H9 (cell line): ENCODE measurements at regions not wholly inside any gene's neighbourhood (a gene's known extent, or its start where the extent isn't known, plus 50 kb on each side); places are given as distances from the start of the nearest gene placed in this dataset.

Experiments
- DNase-seq: peaks from one replicate; pipeline ENCODE4 v3.0.0-alpha.2; 2017
- H2AFZ ChIP-seq: one replicate; pipeline ENCODE4 v1.6.1; 2013; ENCODE audit warnings: mild to moderate bottlenecking, low read length, control low read depth, moderate library complexity
- H2AK5ac ChIP-seq: 2 replicates; pipeline ENCODE4 v1.6.1; 2013; ENCODE audit warnings: low read length, control low read depth, mixed read lengths; ENCODE audit not compliant: insufficient read length
- H2BK120ac ChIP-seq: one replicate; pipeline ENCODE4 v1.6.1; 2013; ENCODE audit warnings: low read depth, mild to moderate bottlenecking, low read length, control low read depth, inconsistent platforms; ENCODE audit not compliant: poor library complexity, severe bottlenecking
- H2BK12ac ChIP-seq: 2 replicates; pipeline ENCODE4 v1.6.1; 2013; ENCODE audit warnings: low read length, control low read depth, mixed read lengths, low read depth; ENCODE audit not compliant: insufficient read length
- H2BK15ac ChIP-seq: 2 replicates; pipeline ENCODE4 v1.6.1; 2013; ENCODE audit warnings: low read depth, low read length, control low read depth
- H2BK20ac ChIP-seq: one replicate; pipeline ENCODE4 v1.6.1; 2013; ENCODE audit warnings: low read depth, mild to moderate bottlenecking, low read length, control low read depth, inconsistent platforms; ENCODE audit not compliant: poor library complexity, severe bottlenecking
- H2BK5ac ChIP-seq: 2 replicates; pipeline ENCODE4 v1.6.1; 2013; ENCODE audit warnings: low read length, control low read depth, mixed read lengths; ENCODE audit not compliant: insufficient read length
- H3K14ac ChIP-seq: 2 replicates; pipeline ENCODE4 v1.6.1; 2013; ENCODE audit warnings: low read length, control low read depth; ENCODE audit not compliant: insufficient read depth
- H3K18ac ChIP-seq: 2 replicates; pipeline ENCODE4 v1.6.1; 2013; ENCODE audit warnings: low read depth, mild to moderate bottlenecking, mixed read lengths, low read length, control low read depth; ENCODE audit not compliant: insufficient read length
- H3K23ac ChIP-seq: 2 replicates; pipeline ENCODE4 v1.6.1; 2013; ENCODE audit warnings: low read length, control low read depth, mixed read lengths, low read depth; ENCODE audit not compliant: insufficient read length
- H3K23me2 ChIP-seq: 2 replicates; pipeline ENCODE4 v1.6.1; 2013; ENCODE audit warnings: low read depth, mild to moderate bottlenecking, mixed read lengths, low read length, control low read depth; ENCODE audit not compliant: insufficient read length, poor library complexity, severe bottlenecking
- H3K27ac ChIP-seq: 2 replicates; pipeline ENCODE4 v1.5.1; 2013; ENCODE audit warnings: low read length, control low read depth, mixed read lengths, low read depth; ENCODE audit not compliant: insufficient read length
- H3K27me3 ChIP-seq: 2 replicates; pipeline ENCODE4 v1.6.1; 2013; ENCODE audit warnings: low read length, control low read depth, inconsistent platforms; ENCODE audit not compliant: insufficient read depth
- H3K4ac ChIP-seq: 2 replicates; pipeline ENCODE4 v1.6.1; 2013; ENCODE audit warnings: low read depth, mild to moderate bottlenecking, control low read depth, inconsistent platforms, low read length, moderate library complexity
- H3K4me1 ChIP-seq: 2 replicates; pipeline ENCODE4 v1.6.1; 2013; ENCODE audit warnings: low read length, control low read depth, inconsistent platforms; ENCODE audit not compliant: insufficient read depth
- H3K4me2 ChIP-seq: 2 replicates; pipeline ENCODE4 v1.6.1; 2013; ENCODE audit warnings: low read length, control low read depth, mixed read lengths; ENCODE audit not compliant: insufficient read length, insufficient read depth
- H3K56ac ChIP-seq: 2 replicates; pipeline ENCODE4 v1.6.1; 2013; ENCODE audit warnings: low read depth, mild to moderate bottlenecking, mixed read lengths, low read length, control low read depth; ENCODE audit not compliant: insufficient read length
- H3K79me1 ChIP-seq: 2 replicates; pipeline ENCODE4 v1.6.1; 2013; ENCODE audit warnings: low read depth, mild to moderate bottlenecking, moderate library complexity, low read length, control low read depth, inconsistent platforms; ENCODE audit not compliant: insufficient read depth, poor library complexity, severe bottlenecking
- H3K79me2 ChIP-seq: 2 replicates; pipeline ENCODE4 v1.6.1; 2013; ENCODE audit warnings: low read length, control low read depth, inconsistent platforms; ENCODE audit not compliant: insufficient read depth
- H3K9ac ChIP-seq: 2 replicates; pipeline ENCODE4 v1.6.1; 2013; ENCODE audit warnings: low read length, control low read depth, mixed read lengths; ENCODE audit not compliant: insufficient read length; ENCODE audit errors: extremely low read depth
- H3K9me3 ChIP-seq: one replicate; pipeline ENCODE4 v1.6.1; 2013; ENCODE audit warnings: low read depth, low read length, inconsistent platforms; ENCODE audit not compliant: control insufficient read depth
- H3T11ph ChIP-seq: one replicate; pipeline ENCODE4 v1.6.1; 2013; ENCODE audit warnings: mild to moderate bottlenecking, low read length, control low read depth, inconsistent platforms
- H4K20me1 ChIP-seq: one replicate; pipeline ENCODE4 v1.6.1; 2013; ENCODE audit not compliant: control insufficient read depth, insufficient read length, insufficient read depth
- H4K5ac ChIP-seq: 2 replicates; pipeline ENCODE4 v1.6.1; 2013; ENCODE audit warnings: low read depth, mild to moderate bottlenecking, mixed read lengths, low read length, control low read depth; ENCODE audit not compliant: insufficient read length
- H4K8ac ChIP-seq: replicated peaks from 2 replicates; pipeline ENCODE4 v1.6.1; 2013; ENCODE audit warnings: low read length, control low read depth, mixed read lengths, low read depth; ENCODE audit not compliant: insufficient read length
- H4K91ac ChIP-seq: 2 replicates; pipeline ENCODE4 v1.6.1; 2013; ENCODE audit warnings: low read depth, mild to moderate bottlenecking, moderate library complexity, mixed read lengths, low read length, control low read depth; ENCODE audit not compliant: insufficient read length
- H3K27ac Mint-ChIP-seq, 3 experiments: 2 replicates in 2 of 3; 3 replicates in 1 of 3; pipeline ENCODE4 v1.8.0; 2020 to 2021; ENCODE audit warnings: mixed read lengths in 3 of 3, mild to moderate bottlenecking in 1 of 3, moderate library complexity in 1 of 3
- H3K27me3 Mint-ChIP-seq: 2 replicates; pipeline ENCODE4 v1.8.0; 2021; ENCODE audit warnings: low read depth, mild to moderate bottlenecking, moderate library complexity, mixed read lengths
- H3K36me3 Mint-ChIP-seq, 3 experiments: 2 replicates in 2 of 3; 3 replicates in 1 of 3; pipeline ENCODE4 v1.8.0; 2020 to 2021; ENCODE audit warnings: low read depth in 3 of 3, mixed read lengths in 3 of 3; ENCODE audit not compliant: insufficient read depth in 1 of 3
- H3K4me1 Mint-ChIP-seq, 2 experiments: 2 replicates each; pipeline ENCODE4 v1.8.0; 2020; ENCODE audit warnings: mixed read lengths in 2 of 2
- H3K4me3 Mint-ChIP-seq, 2 experiments: 2 replicates in 1 of 2; 3 replicates in 1 of 2; pipeline ENCODE4 v1.8.0; 2020 to 2021; ENCODE audit warnings: mild to moderate bottlenecking in 2 of 2, mixed read lengths in 2 of 2, moderate library complexity in 1 of 2
- H3K9me3 Mint-ChIP-seq, 2 experiments: 2 replicates in 1 of 2; 3 replicates in 1 of 2; pipeline ENCODE4 v1.8.0; 2020; ENCODE audit warnings: mild to moderate bottlenecking in 2 of 2, mixed read lengths in 2 of 2, moderate library complexity in 1 of 2
- TF ChIP-seq, protein P1 (sequence below): fragments of 200-600 bp; sonication (generic); conservative IDR thresholded peaks from 3 replicates; pipeline ENCODE4 v1.8.0; 2021; ENCODE audit warnings: antibody characterized with exemption, mild to moderate bottlenecking

DNA sequence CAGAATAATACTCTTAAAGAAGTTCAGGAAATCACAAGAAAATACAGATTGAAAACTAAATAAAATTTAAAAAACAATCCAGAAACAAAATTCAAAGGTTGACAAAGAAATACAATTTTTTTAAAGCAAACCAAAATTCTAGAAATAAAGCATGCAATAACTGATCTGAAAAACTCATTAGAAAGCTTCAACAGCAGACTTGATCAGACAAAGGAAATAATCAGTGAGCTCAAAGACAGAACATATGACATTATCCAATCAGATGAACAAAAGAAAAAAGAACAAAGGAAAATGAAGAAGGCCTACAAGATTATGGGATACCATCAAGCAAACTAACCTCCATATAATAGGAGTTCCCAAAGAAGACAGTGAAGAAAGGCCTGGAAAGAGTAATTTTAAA, 336.8 kb downstream of the RSL24D1 start:
- no peak overlapping the region for H3K4me2 ChIP-seq
- H3K27me3 ChIP-seq, result no peaks in the 10 kb centered on the region
- no peak overlapping the region for H3T11ph ChIP-seq
- no peaks in the 10 kb centered on the region for H3K4me1 Mint-ChIP-seq
- H3K36me3 Mint-ChIP-seq, result peaks cover 2 to 7% (median 5%) of the 10 kb centered on the region in 3 experiments; a peak in 6 of 7 replicates
- TF ChIP-seq, protein P1, sequence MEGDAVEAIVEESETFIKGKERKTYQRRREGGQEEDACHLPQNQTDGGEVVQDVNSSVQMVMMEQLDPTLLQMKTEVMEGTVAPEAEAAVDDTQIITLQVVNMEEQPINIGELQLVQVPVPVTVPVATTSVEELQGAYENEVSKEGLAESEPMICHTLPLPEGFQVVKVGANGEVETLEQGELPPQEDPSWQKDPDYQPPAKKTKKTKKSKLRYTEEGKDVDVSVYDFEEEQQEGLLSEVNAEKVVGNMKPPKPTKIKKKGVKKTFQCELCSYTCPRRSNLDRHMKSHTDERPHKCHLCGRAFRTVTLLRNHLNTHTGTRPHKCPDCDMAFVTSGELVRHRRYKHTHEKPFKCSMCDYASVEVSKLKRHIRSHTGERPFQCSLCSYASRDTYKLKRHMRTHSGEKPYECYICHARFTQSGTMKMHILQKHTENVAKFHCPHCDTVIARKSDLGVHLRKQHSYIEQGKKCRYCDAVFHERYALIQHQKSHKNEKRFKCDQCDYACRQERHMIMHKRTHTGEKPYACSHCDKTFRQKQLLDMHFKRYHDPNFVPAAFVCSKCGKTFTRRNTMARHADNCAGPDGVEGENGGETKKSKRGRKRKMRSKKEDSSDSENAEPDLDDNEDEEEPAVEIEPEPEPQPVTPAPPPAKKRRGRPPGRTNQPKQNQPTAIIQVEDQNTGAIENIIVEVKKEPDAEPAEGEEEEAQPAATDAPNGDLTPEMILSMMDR, result no peak
- DNase-seq, result no peak
- H3K56ac ChIP-seq, result no peak overlapping the region
- H3K23me2 ChIP-seq, result no peaks in the 10 kb centered on the region
- H3K27ac Mint-ChIP-seq, result no peak overlapping the region
- no peak overlapping the region for H3K4ac ChIP-seq
- H3K18ac ChIP-seq, result no peak overlapping the region
- H3K9ac ChIP-seq, result no peak overlapping the region
- H3K79me2 ChIP-seq, result no peaks in the 10 kb centered on the region
- H2BK12ac ChIP-seq, result no peak overlapping the region
- H4K20me1 ChIP-seq, result no peaks in the 10 kb centered on the region
- H3K79me1 ChIP-seq, result no peaks in the 10 kb centered on the region
- no peak overlapping the region for H3K4me3 Mint-ChIP-seq
- no peak overlapping the region for H2BK120ac ChIP-seq
- H3K4me1 ChIP-seq, result no peaks in the 10 kb centered on the region
- H3K23ac ChIP-seq, result no peak overlapping the region
- no peak overlapping the region for H2AK5ac ChIP-seq
- H3K27me3 Mint-ChIP-seq, result no peaks in the 10 kb centered on the region; the same call in 1 of the 2 replicates
- H3K27ac ChIP-seq, result no peak overlapping the region
- peaks cover 27 to 39% of the 10 kb centered on the region in 2 experiments for H3K9me3 Mint-ChIP-seq
- H4K8ac ChIP-seq, result no peak overlapping the region
- H4K91ac ChIP-seq, result no peak overlapping the region
- H3K14ac ChIP-seq, result no peak overlapping the region
- H2AFZ ChIP-seq, result no peak overlapping the region
- no peak overlapping the region for H2BK5ac ChIP-seq
- no peak overlapping the region for H2BK20ac ChIP-seq
- H4K5ac ChIP-seq, result no peak overlapping the region
- no peaks in the 10 kb centered on the region for H3K9me3 ChIP-seq
- H2BK15ac ChIP-seq, result no peak overlapping the region
